ENCODE measurements at regions not wholly inside any gene's neighbourhood (a gene's known extent, or its start where the extent isn't known, plus 50 kb on each side); places are given as distances from the start of the nearest gene placed in this dataset.

DNA sequence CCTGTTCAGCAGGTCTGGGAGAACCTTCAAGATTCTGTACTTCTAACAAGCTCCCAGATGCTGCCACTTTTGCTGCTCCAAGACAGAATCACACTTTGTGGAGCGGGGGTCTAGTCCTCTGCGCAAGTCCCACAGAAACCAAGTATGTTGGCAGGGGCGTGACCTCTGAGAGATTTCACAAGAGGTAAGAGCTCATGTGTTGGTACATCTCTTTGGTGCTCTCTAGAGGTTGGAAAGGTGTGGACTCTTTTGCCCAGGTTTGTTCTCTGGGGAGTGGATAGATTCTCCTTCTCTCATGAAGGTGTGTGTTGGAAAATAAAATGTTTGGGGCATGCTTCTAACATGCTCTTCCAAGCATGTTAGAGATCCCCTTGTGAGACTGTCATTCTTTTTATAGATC, 340.9 kb upstream of the IRAK1BP1 start:
- Mint-ChIP-seq H3K27me3 (ENCODE audit: insufficient read depth, low read depth, poor library complexity) (peaks cover 4% of the 10 kb centered on the region), H3K9me3 (no peaks in the 10 kb centered on the region), H3K27ac (no peak overlapping the region), H3K4me1 (no peaks in the 10 kb centered on the region), H3K36me3 (ENCODE audit: low read depth) (no peaks in the 10 kb centered on the region), H3K4me3 (no peak overlapping the region)
- H3K36me3 ChIP-seq (ENCODE audit: insufficient read depth) = no peaks in the 10 kb centered on the region
- no peak overlapping the region for H3K4me3 ChIP-seq
- TF ChIP-seq, protein P1, sequence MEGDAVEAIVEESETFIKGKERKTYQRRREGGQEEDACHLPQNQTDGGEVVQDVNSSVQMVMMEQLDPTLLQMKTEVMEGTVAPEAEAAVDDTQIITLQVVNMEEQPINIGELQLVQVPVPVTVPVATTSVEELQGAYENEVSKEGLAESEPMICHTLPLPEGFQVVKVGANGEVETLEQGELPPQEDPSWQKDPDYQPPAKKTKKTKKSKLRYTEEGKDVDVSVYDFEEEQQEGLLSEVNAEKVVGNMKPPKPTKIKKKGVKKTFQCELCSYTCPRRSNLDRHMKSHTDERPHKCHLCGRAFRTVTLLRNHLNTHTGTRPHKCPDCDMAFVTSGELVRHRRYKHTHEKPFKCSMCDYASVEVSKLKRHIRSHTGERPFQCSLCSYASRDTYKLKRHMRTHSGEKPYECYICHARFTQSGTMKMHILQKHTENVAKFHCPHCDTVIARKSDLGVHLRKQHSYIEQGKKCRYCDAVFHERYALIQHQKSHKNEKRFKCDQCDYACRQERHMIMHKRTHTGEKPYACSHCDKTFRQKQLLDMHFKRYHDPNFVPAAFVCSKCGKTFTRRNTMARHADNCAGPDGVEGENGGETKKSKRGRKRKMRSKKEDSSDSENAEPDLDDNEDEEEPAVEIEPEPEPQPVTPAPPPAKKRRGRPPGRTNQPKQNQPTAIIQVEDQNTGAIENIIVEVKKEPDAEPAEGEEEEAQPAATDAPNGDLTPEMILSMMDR (conservative IDR thresholded peaks at IDR 0.05; ENCODE audit: low read depth in 2 of 2) = 0 out of 4 replicates have a peak, but pooled peaks of 1 of the 2 experiments have one; percentile 13
- TF ChIP-seq NANOG (IDR thresholded peaks at IDR 0.05; ENCODE audit: borderline replicate concordance) (no peak), POLR2AphosphoS5 (IDR thresholded peaks at IDR 0.05; ENCODE audit: low read depth) (no peak), ZNF114 (CRISPR knock-in tag; IDR thresholded peaks at IDR 0.05) (no peak), EZH2phosphoT487 (IDR thresholded peaks at IDR 0.05; ENCODE audit: unreplicated experiment) (no peak), EZH2 (IDR thresholded peaks at IDR 0.05; ENCODE audit: low read depth, unreplicated experiment) (no peak)
- H3K4me2 ChIP-seq = no peak overlapping the region
- H3K4me1 ChIP-seq (ENCODE audit: insufficient read depth) = no peaks in the 10 kb centered on the region
- no peak overlapping the region for H3K27ac ChIP-seq (ENCODE audit: low read depth)
- no peaks in the 10 kb centered on the region for H4K20me1 ChIP-seq (replicated peaks; ENCODE audit: insufficient read depth)
- ATAC-seq = no peak
- H3F3A ChIP-seq (replicated peaks; ENCODE audit: low read depth) = no peaks in the 10 kb centered on the region
- DNase-seq (ENCODE audit: low spot score) = peak; percentile 12
- H2AFZ ChIP-seq = 0 out of 2 replicates have a peak overlapping the region, but pooled peaks have one; percentile 28
- no peaks in the 10 kb centered on the region for H3K27me3 ChIP-seq (ENCODE audit: insufficient read depth)
- H3K79me2 ChIP-seq (replicated peaks; ENCODE audit: insufficient read depth) = no peaks in the 10 kb centered on the region
- no peaks in the 10 kb centered on the region for H3K9me2 ChIP-seq (ENCODE audit: insufficient read depth)

DNA sequence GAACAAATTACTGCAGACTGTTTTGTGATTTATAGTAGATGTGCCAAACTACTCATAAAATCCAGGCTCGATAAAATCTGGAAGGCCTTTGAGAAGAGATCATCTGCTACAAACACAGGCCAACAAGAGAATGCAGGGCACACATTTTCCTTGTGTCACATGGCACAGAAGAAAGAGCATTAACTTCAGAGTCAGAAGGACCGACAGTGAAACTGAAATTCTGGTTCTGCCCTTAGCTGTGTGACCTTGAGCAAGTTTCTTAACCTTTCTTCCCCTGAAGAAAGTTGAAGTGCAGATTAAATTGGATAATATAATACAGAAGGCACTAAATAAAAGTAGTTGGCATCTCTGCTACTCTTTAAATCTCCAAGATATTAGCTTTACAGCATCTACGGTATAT, 338.4 kb upstream of the IRAK1BP1 start:
- no peaks in the 10 kb centered on the region for H3K27me3 ChIP-seq (ENCODE audit: insufficient read depth)
- no peaks in the 10 kb centered on the region for H3K4me1 Mint-ChIP-seq
- no peaks in the 10 kb centered on the region for H3K9me3 Mint-ChIP-seq
- ATAC-seq = no peak
- no peaks in the 10 kb centered on the region for H3K36me3 Mint-ChIP-seq (ENCODE audit: low read depth)
- no peak for DNase-seq (ENCODE audit: low spot score)
- no peaks in the 10 kb centered on the region for H4K20me1 ChIP-seq (replicated peaks; ENCODE audit: insufficient read depth)
- H3K4me3 ChIP-seq = no peak overlapping the region
- no peak overlapping the region for H3K4me2 ChIP-seq
- H3K9me2 ChIP-seq (ENCODE audit: insufficient read depth) = no peaks in the 10 kb centered on the region
- no peaks in the 10 kb centered on the region for H3K4me1 ChIP-seq (ENCODE audit: insufficient read depth)
- H3K27ac Mint-ChIP-seq = no peak overlapping the region
- H3K36me3 ChIP-seq (ENCODE audit: insufficient read depth) = no peaks in the 10 kb centered on the region
- H3K27me3 Mint-ChIP-seq (ENCODE audit: insufficient read depth, low read depth, poor library complexity) = peaks cover 4% of the 10 kb centered on the region
- H2AFZ ChIP-seq = no peak overlapping the region
- no peak overlapping the region for H3K4me3 Mint-ChIP-seq
- no peak overlapping the region for H3K27ac ChIP-seq (ENCODE audit: low read depth)
- no peaks in the 10 kb centered on the region for H3F3A ChIP-seq (replicated peaks; ENCODE audit: low read depth)
- H3K79me2 ChIP-seq (replicated peaks; ENCODE audit: insufficient read depth) = no peaks in the 10 kb centered on the region
- no peak for TF ChIP-seq POLR2AphosphoS5 (IDR thresholded peaks at IDR 0.05; ENCODE audit: low read depth)
- TF ChIP-seq, protein P1 (conservative IDR thresholded peaks at IDR 0.05; ENCODE audit: low read depth in 2 of 2) = no peak
- no peak for TF ChIP-seq EZH2phosphoT487 (IDR thresholded peaks at IDR 0.05; ENCODE audit: unreplicated experiment)
- TF ChIP-seq, protein P2, sequence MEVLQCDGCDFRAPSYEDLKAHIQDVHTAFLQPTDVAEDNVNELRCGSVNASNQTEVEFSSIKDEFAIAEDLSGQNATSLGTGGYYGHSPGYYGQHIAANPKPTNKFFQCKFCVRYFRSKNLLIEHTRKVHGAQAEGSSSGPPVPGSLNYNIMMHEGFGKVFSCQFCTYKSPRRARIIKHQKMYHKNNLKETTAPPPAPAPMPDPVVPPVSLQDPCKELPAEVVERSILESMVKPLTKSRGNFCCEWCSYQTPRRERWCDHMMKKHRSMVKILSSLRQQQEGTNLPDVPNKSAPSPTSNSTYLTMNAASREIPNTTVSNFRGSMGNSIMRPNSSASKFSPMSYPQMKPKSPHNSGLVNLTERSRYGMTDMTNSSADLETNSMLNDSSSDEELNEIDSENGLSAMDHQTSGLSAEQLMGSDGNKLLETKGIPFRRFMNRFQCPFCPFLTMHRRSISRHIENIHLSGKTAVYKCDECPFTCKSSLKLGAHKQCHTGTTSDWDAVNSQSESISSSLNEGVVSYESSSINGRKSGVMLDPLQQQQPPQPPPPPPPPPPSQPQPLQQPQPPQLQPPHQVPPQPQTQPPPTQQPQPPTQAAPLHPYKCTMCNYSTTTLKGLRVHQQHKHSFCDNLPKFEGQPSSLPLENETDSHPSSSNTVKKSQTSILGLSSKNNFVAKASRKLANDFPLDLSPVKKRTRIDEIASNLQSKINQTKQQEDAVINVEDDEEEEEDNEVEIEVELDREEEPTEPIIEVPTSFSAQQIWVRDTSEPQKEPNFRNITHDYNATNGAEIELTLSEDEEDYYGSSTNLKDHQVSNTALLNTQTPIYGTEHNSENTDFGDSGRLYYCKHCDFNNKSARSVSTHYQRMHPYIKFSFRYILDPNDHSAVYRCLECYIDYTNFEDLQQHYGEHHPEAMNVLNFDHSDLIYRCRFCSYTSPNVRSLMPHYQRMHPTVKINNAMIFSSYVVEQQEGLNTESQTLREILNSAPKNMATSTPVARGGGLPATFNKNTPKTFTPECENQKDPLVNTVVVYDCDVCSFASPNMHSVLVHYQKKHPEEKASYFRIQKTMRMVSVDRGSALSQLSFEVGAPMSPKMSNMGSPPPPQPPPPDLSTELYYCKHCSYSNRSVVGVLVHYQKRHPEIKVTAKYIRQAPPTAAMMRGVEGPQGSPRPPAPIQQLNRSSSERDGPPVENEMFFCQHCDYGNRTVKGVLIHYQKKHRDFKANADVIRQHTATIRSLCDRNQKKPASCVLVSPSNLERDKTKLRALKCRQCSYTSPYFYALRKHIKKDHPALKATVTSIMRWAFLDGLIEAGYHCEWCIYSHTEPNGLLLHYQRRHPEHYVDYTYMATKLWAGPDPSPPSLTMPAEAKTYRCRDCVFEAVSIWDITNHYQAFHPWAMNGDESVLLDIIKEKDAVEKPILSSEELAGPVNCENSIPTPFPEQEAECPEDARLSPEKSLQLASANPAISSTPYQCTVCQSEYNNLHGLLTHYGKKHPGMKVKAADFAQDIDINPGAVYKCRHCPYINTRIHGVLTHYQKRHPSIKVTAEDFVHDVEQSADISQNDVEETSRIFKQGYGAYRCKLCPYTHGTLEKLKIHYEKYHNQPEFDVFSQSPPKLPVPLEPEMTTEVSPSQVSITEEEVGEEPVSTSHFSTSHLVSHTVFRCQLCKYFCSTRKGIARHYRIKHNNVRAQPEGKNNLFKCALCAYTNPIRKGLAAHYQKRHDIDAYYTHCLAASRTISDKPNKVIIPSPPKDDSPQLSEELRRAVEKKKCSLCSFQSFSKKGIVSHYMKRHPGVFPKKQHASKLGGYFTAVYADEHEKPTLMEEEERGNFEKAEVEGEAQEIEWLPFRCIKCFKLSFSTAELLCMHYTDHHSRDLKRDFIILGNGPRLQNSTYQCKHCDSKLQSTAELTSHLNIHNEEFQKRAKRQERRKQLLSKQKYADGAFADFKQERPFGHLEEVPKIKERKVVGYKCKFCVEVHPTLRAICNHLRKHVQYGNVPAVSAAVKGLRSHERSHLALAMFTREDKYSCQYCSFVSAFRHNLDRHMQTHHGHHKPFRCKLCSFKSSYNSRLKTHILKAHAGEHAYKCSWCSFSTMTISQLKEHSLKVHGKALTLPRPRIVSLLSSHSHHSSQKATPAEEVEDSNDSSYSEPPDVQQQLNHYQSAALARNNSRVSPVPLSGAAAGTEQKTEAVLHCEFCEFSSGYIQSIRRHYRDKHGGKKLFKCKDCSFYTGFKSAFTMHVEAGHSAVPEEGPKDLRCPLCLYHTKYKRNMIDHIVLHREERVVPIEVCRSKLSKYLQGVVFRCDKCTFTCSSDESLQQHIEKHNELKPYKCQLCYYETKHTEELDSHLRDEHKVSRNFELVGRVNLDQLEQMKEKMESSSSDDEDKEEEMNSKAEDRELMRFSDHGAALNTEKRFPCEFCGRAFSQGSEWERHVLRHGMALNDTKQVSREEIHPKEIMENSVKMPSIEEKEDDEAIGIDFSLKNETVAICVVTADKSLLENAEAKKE (CRISPR knock-in tag; IDR thresholded peaks at IDR 0.05) = no peak

All from GM23338 (cell line).